Activated naive CD8-positive, alpha-beta T cell treated with anti-CD3 and anti-CD28 coated beads, Interleukin-2, amount 50 U/mL, for 16 hours (primary cell): ENCODE measurements at regions not wholly inside any gene's neighbourhood (a gene's known extent, or its start where the extent isn't known, plus 50 kb on each side); places are given as distances from the start of the nearest gene placed in this dataset.

Source experiments
- DNase-seq: peaks from one replicate; pipeline ENCODE4 v3.0.0-alpha.2; 2020; ENCODE audit warnings: low read depth, low spot score

DNA sequence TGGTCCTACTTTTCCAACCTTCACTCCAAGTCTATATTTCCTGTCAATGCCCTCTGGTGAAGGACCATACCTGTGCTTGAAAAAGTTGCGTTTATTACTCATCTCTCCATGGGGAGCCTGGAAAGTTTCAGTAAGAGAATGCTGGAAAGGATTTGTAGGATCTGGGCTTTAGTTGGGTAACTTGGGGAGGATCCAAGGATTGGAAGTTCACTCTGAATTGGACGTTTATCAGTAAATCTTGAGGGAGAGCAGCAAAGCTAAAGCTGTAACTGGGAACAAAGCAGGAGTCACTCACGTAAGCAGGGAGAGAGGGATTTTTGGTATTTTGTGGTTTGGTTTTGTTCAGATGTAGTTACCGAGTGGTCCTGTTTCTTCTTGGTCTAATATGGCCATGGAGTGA is 51.4 kb upstream of the NPVF start:
- DNase-seq, result no peak

DNA sequence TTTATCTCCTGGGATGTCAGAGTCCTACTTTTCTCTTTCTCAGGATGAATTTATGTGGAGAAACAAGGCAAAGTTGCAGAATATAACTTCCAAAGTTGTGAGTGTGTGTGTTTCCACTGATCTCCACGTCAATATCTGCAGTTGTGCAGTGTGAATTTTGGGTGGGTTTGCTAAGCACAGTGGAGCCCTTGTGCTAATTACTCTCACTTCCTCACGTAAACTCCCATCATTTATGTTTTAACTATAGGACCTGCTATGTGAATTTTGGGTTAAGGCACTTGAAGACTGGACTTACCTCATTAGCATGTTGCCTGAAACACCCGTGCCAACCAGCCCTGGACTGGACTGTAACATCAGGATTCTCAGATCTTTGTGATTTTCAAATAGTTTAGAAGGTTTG is 51.9 kb upstream of the NPVF start:
- DNase-seq, result no peak

DNA sequence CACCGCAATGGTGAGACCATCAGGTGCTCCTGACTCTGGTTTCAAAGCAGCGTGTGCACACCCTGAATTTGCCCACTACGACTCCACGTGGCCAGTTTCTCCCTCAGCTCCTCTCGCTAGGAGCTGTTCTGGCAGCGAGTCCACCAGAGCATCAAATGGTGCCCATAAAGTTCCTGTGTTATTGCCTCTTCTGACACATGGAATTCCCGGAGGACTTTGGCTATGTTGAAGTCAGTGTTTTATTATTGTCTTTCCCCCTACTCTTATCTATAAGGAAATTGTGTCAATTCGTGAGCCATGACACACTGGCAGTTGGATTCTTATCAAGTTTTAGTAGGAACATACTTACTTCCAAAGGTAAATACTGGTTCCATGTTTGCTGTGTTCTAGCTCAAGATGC is 53.9 kb upstream of the NPVF start:
- DNase-seq, result no peak

DNA sequence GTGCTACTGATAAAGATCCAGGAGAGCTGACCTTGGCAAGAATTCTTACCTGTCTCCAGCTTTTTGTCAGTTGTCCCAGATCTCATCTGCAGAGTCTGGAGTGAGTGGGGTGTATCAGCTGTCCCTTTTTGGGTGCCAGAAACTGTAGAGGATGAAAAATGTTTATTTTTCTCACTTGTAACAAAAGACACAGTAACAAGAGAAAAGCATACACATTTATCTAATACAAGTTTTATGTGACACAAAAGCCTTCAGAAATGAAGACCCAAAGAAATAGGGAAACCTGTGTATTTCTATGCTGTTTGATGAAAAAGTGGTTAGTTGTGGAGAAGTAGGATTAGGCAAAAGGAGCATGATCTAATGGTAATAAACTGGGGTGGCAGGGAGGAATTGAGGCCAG is 58.5 kb upstream of the NPVF start:
- no peak for DNase-seq

DNA sequence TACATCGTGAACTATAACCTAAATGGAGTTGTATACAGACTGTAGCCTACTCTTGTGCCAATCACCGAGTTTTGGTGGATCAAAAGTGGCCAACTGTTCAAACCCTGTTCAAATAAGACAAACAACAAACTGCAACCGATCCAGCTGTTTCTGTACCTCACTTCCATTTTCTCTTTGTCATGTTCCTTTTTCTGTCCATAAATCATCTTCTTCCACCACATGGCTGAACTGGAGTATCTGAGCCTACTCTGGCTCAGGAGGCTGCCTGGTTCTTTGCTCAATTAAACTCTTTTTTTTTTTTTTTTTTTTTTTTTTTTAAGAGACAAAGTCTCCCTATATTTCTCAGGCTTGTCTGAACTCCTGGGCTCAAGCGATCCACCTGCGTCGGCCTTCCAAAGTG is 59.0 kb upstream of the NPVF start:
- no peak for DNase-seq

DNA sequence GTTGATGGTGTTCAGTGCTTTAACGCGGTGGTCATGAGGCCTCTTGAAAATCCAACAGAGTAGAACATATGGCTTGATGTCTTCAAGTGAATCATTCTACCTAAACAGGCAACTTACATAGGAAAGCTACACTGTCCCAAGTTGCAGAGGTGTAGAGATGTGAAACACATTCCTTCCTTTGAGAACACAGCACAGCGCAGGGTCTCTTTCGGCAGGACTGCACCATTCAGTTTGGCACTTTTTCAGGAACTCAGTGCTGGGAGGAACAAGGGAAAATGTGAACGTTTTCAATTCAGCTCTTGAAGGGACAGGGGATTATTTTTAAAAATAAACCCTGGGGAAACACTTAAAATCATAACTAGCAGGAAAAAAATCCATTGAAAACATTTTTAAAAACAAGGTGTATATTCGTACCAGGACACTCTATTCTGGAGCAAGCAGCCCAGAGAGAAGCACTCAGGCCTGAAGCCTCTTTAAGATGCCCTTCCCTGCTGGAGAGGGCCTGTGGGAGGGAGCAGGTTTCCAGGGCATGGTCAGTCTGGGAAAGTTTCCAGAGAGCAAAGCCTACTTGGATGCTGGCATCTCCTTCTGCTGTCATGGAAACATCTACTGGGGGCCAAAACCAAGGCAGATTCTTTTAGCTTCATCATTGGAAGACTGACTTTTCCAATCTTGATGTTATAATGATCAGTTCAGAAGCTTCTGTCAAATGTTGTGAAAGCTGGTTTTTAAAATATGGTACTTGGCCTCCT is 60.4 kb upstream of the NPVF start:
- no peak for DNase-seq

DNA sequence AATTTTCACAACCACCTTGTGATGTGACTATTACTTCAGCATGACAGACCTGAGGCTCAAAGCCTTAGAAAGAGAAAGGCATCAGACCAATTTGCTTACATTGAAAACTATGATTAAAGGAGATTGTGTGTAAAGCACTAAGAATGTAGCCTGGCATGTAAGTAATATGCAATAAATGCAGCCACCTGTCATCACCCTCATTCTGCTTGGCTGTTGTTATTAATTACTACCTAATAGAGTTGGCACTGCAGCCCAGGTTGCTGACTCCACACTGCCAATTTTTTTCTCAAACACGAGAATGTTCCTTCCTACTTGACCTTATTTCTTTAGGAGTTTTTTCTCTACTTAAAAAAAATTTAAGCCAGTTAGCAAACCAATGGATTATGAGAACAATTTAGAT is 61.2 kb upstream of the NPVF start:
- no peak for DNase-seq

DNA sequence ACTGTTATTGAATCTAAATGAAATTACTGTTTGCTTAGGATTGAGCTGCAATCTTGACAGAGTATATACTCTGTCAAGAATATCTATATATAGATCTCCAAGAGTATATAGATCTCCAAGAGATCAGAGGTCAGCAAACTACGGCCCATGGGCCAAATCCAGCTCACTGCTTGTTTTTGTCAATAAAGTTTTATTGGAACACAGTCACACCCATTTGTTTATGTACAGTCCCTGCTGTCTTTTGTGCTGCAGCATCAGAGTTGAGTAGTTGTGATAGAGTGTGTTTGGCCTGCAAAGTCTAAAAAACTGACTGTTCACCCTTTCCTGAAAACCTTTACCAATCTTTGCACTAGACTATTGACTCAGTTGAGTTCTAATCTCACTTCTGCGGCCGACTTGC is 66.3 kb upstream of the NPVF start:
- DNase-seq, result no peak

DNA sequence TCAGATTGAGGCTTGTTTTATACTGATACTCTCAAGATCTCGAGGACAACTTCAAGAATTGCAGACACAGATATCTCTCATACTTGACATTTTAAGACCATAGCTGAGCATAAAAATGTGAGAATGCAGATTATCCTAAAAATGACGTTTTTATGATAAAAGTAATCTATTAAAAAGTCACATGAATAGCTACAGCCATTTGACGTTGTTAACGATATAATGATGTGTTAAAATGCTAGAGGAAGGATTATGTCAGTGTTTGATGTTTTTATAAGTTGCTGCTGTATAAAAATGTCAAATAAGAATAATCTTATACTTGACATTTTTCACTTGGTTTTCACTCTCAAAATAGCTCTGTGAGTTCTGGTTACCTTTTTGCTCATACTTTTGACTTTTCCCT is 67.1 kb upstream of the NPVF start:
- DNase-seq, result no peak

DNA sequence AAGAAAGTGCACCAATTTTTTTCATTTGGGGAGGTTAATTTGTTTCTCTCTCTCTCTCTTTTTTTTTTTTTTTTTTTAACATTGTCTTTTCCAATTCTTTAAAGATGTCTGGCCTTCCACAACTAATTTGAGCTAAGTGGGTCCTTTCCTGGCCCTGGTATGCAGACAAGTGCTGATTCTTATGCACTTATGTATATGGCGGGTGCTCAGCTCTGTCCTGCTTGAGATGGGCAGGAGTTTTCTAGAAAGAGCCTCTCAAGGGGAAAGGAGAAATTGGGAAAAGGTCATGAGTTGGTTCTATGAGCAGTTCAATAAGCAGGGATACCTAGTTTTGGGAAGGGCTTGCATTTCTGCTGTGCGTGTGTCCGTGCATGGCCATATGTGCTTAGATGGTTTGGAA is 67.8 kb upstream of the NPVF start:
- no peak for DNase-seq

DNA sequence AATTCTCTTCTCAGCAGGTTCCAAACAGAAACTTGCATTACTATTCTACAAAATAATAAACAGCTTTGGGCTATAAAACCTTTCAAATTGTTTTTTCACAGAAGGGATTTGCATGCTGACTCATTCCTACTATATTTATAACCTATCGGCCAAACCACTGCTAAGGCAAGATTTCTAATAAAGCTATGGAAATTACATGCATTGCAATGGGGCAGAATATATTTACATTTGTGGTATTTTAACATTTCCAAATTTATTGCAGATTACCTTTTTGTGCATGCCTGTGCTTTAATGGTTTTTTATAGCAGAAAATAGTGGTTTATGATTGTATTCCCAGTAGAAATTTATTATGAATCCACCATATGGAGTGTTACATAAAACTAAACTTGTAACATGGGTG is 69.0 kb upstream of the NPVF start:
- DNase-seq, result no peak

DNA sequence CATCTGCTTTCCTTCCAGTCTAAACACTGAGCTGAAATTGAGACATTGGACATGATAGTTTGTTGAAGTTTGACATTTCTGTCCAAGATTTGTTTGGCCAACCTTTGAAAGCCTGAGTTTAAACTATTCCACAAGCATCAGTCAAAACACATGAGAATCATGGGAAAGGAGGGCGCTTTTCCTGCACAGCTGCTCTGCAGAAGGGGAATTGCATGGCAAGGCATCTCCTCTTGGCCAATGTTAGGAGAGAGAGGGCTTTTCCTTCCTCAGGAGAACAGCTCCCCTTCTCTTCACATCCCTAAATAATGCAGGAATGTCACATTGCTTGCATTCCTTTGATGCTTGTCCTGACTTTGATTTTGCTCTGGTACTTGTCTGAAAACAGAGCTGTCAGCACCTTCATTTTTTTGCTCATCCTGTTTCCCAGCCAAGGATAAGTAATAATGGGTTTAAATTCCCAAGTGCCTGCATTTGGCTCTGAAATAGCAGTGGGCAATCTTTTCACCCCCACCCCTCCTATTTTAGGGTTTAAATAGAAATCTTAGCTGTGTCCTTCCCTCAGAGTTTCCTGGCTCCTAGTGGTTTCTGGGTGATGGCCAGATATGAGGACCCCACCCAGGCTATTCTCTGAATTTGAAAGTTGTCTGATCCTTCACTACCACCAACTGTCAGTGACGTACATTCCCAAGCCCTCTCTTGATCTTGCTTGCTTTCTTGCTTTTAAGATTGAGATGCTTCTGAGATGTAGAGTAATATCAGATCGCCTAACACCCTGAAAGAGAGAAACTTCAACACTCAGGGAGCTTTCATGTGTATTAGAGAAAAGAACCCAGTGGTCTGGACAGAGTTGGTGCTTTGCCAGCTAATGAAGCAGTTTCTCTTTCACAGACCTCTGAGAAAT is 75.2 kb upstream of the NPVF start:
- no peak for DNase-seq

DNA sequence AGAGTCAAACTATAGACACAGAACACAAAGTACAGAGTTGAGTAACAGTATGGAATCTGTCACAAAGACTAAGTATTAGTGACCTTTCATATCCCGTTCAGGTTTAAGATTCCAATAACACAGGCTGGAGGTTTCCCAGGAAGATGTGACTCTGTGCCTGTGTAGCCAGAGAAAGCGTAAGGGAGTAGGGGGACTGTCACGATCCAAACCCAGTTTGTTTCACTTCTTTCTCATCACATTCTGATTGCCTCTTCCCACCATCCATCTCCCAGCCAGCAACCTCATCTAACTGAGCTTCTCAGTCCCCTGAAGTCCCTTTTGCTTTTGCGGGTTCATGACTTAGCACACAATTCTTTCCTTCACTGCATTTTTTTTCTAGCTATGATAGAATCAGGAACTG is 76.4 kb upstream of the NPVF start:
- no peak for DNase-seq

DNA sequence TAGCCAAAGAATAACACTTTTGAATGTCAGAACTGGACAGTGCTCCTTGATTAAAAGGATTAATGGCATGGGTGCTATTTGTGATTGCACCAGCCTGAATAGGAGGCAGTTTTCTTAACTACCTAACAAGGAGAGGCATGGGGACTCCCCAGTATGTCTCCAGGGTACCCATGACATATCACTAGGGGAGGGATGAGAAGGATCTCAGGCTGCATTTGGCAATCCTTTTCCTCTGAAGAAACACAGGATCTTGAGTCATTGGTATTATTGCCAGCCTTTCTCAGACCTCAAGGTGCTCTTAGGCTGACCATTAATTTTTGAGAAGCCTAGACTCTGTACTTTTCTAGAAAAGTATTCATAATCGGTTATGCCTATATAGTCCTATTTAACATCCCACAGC is 77.5 kb upstream of the NPVF start:
- no peak for DNase-seq

DNA sequence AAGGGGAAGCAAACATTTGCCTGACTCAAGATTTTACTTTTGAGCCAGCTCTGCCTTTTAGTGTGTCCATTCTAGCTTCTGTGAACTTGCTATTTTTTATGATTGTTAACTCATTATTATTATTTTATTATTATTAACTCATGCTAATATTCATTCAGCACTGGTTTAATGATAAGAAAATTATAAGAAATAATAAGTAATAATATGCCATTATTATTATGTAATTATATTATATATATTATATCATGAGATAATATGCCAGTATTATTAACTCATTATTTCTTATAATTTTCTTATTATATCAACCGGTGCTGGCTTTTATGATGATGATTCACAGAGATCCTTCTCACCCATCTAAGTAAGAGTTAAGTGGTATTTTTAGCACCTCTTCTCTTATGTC is 79.3 kb upstream of the NPVF start:
- no peak for DNase-seq

DNA sequence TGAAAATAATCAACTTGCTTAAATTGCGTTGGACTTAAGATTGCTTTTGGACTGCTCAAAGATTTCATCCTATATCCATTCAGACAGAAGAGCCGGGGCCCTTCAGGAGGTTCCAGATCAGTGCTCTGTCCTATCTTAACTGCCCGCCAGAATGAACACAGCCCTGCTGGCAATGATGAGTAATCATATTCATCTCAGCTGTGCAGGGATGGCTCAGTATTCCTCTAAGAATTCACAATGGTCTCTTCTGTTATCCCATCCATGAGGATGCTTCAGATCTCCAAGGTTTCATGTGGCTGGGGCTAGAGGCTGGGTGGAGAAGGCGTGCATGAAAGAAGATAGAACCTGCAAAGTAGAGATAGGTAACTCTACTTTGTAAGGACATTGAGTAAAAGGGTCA is 80.0 kb upstream of the NPVF start:
- DNase-seq, result no peak

DNA sequence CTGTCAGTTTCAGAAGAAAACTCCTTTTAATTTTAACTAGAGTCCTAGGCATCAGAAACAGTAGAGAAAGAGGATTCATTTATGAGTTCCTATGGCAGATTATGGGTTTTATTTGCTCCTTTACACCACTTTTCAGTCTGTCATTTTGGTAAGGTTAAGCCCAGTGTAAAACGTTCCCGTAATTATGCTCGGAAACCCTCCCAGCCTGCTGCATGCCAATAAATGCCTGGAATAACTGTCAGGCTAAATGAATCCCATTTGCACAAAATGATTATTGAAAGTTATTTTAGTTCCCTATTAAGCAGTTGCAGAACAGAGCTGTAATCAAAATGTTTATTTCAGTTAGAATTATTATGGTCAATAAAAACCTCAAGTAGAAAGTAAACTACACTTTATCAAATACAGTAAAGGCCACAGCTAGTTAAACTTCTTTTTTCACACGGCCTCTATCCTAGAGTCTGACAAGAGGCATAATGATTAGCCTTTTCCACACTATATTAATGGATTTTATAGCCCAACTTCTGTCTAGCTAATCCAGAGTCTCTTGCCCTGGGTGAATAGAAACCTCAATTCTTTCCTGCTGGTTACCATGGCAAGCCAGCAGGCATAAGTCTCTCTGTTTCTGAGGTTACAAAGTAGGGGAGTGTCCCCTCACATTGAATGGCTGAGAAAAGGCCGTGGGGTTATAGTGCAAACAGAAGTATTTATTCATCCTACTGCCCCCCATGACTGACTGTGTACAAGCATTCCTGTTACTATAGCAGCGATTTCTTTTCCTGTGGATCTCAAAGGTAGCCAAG is 80.8 kb upstream of the NPVF start:
- no peak for DNase-seq

DNA sequence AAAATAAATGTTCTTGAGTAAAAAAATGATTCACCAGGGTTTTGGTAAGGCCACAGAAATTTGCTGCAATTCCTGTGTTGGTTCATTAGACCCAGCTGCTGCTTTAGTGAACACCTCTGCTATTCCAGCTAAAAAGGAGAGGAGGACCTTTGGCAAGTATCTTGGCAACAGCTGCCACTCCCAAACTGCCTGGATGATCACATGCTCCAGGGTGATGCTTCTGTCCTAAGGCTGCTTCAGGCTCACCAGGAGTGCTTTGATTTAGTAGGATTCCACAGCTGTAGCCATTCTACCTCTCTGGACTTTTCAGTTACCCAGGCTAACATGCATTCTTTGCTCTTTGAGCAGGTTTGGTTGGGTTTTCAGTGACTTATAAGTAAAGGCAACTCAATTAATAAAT is 82.6 kb upstream of the NPVF start:
- DNase-seq, result no peak

DNA sequence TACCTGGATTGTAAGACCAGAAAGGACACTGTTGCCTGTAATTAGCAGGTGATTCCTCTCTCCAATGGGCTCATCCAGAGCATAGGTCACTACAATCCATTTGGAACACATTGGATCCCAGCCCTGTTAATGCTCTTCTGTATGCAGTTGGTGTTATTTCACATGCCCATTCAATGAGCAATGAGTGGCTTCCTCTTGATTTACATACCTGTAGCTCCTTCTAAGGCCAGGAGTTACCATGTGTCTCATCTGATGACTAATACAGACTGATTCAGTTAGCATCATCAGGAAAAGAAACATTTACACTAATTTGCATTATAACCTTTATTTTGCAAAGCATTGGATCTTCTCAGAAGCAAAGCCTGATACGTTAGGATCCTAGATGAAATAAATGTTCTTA is 83.1 kb upstream of the NPVF start:
- no peak for DNase-seq

DNA sequence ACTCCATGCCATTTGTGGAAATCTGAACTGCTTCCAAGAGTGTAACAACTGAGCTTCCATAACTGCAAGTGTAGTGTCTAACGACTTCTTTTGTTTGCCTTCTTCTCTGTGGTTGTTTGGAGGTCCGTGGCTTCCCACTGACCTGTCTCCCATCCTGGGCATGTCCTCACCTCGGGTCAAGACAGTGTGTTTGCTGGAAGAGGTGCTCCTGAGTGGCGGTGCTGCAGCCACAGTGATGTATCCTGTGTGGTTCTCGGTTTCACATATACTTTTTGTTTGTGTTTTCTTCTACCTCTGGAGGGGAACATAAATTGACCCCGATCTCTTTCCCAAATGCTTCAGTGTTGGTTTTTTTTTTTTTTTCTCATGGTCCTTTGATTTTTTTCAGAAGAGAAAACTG is 84.7 kb upstream of the NPVF start:
- DNase-seq, result no peak

DNA sequence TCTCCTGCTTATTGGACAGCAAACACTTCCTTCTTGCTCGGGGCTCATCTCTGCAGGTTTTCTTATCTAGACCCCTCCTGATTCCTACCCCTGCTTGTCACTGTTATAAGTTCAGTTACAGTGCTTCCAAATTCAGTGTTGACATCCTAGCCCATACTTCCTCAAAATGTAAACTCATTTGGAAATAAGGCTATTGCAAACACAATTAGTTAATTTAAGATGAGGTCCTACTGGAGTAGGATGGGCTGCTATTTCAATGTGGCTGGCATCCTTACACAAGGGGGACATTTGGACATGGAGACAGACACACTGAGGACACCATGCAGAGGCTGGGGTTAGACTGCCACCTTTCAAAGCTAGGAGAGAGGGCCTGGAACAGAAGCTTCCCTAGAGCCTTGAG is 85.2 kb upstream of the NPVF start:
- DNase-seq, result no peak

DNA sequence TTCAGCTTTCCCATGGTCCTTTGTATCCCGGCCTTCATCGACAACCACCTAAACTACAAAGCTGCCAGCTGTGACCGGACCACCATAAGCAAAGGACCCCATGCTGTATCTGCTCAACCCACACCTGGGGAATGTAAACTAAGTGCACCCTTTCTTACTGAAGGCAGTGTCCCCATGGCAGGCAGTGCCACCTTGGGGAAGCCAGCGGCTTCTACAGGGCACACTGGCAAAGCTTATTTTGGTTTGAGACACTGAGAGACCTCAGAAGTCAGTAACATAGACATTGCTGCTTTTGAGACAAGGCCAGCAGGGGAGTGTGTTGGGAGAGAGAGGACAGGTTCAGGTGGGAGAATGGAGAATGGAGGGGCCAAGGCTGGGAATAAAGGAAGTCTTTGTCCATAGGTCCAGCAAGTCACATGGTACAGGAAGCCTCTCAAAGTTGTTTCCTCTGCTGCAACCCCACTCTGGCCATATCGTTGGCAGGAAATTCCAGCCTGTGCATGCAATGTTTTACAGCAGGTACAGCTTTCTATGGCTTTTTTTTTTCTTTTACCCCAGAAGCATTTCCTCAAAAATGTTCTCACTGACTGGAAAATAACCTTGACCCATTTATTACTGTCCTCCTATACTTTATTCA is 85.9 kb upstream of the NPVF start:
- no peak for DNase-seq
